HCT116 (cell line): ENCODE measurements at regions not wholly inside any gene's neighbourhood (a gene's known extent, or its start where the extent isn't known, plus 50 kb on each side); places are given as distances from the start of the nearest gene placed in this dataset.

Source experiments
- ATAC-seq: fragments of 200-7000 bp; cut with Tn5 transposase; 2 replicates; pipeline ENCODE4 v1.9.1; 2020; ENCODE audit warnings: mild to moderate bottlenecking, moderate library complexity
- BruUV-seq: library from RNA; stranded (reverse); fragments of 400-500 nt; replicated peaks from 2 replicates; lab custom pipeline; 2021; lab: Mats Ljungman, UMichigan
- CTCF ChIA-PET: fragments of 300-600 bp; sonication (Branson Sonifier 250); formaldehyde crosslinking; loops from one replicate; lab custom pipeline; 2021; ENCODE audit warnings: antibody characterized with exemption; lab: Charles Lee
- POLR2A ChIA-PET: fragments of 300-600, 350-600 bp; sonication (Branson Sonifier 250); formaldehyde crosslinking; loops from one replicate; lab custom pipeline; 2021; ENCODE audit warnings: antibody characterized with exemption; lab: Charles Lee
- RAD21 ChIA-PET, 2 experiments: fragments of 300-600 bp; sonication (Branson Sonifier 250); formaldehyde crosslinking; loops; one replicate each; lab custom pipeline; 2023; ENCODE audit warnings: low total read pairs in 2 of 2; ENCODE audit not compliant: uncharacterized antibody in 2 of 2, unreplicated experiment in 2 of 2, low non-redundant PET in 1 of 2; lab: Charles Lee
- DNase-seq: peaks from one replicate; pipeline ENCODE4 v3.0.0-alpha.2; 2010; ENCODE audit warnings: low read depth, low spot score
- H2AFZ ChIP-seq: fragments of 200-600 bp; shearing (Covaris generic), sonication (generic); 2 replicates; pipeline ENCODE4 v1.6.1; 2017; ENCODE audit warnings: low read depth, mixed run types, mixed read lengths, antibody characterized with exemption, low read length; ENCODE audit not compliant: poor library complexity, severe bottlenecking
- H3K27ac ChIP-seq: 2 replicates; pipeline ENCODE4 v1.5.1; 2012; ENCODE audit warnings: low read depth, low read length
- H3K27me3 ChIP-seq: fragments of 200-600 bp; sonication (generic); 2 replicates; pipeline ENCODE4 v1.6.1; 2016; ENCODE audit warnings: mixed run types, low read length, mixed read lengths; ENCODE audit not compliant: insufficient read depth
- H3K36me3 ChIP-seq, 2 experiments: fragments of 200-500 bp in 1 of 2; fragments of 200-600 bp in 1 of 2; sonication (Bioruptor generic) in 1 of 2; sonication (generic) in 1 of 2; 2 replicates each; pipeline versions ENCODE4 v1.5.1 to v1.6.1; 2014 to 2016; ENCODE audit warnings: low read length in 2 of 2, inconsistent platforms in 1 of 2, mixed read lengths in 1 of 2, mixed run types in 1 of 2; ENCODE audit not compliant: insufficient read depth in 2 of 2, control insufficient read depth in 1 of 2
- H3K4me1 ChIP-seq, 2 experiments: fragments of 200-600 bp in 1 of 2; sonication (generic) in 1 of 2; 2 replicates each; pipeline versions ENCODE4 v1.5.1 to v1.6.1; 2012 to 2017; ENCODE audit warnings: low read length in 2 of 2, inconsistent platforms in 1 of 2, mild to moderate bottlenecking in 1 of 2, mixed read lengths in 1 of 2, mixed run types in 1 of 2, moderate library complexity in 1 of 2; ENCODE audit not compliant: insufficient read depth in 2 of 2, control insufficient read depth in 1 of 2
- H3K4me2 ChIP-seq: fragments of 200-600 bp; sonication (generic); 2 replicates; pipeline ENCODE4 v1.6.1; 2017; ENCODE audit warnings: mixed run types, low read length, mixed read lengths
- H3K4me3 ChIP-seq, 2 experiments: fragments of 200-600 bp in 1 of 2; sonication (generic) in 1 of 2; replicated peaks in 1 of 2; 2 replicates each; pipeline ENCODE4 v1.5.1; 2011 to 2016; ENCODE audit warnings: low read length in 2 of 2, control low read depth in 1 of 2, low read depth in 1 of 2, mild to moderate bottlenecking in 1 of 2, mixed read lengths in 1 of 2, mixed run types in 1 of 2
- H3K79me2 ChIP-seq: fragments of 200-600 bp; sonication (generic); 2 replicates; pipeline ENCODE4 v1.6.1; 2017; ENCODE audit warnings: mild to moderate bottlenecking, mixed run types, low read length, moderate library complexity, mixed read lengths; ENCODE audit not compliant: insufficient read depth
- H3K9ac ChIP-seq: fragments of 200-600 bp; sonication (generic); 2 replicates; pipeline ENCODE4 v1.6.1; 2016; ENCODE audit warnings: low read length, mixed read lengths
- H3K9me2 ChIP-seq: fragments of 200-600 bp; sonication (generic), shearing (Covaris generic); 2 replicates; pipeline ENCODE4 v1.6.1; 2017; ENCODE audit warnings: mixed run types, mild to moderate bottlenecking, moderate library complexity; ENCODE audit not compliant: insufficient read depth
- H3K9me3 ChIP-seq, 2 experiments: fragments of 200-500 bp in 1 of 2; fragments of 200-600 bp in 1 of 2; sonication (Bioruptor generic) in 1 of 2; sonication (generic) in 1 of 2; 2 replicates each; pipeline ENCODE4 v1.6.1; 2014 to 2017; ENCODE audit warnings: low read length in 2 of 2, mixed read lengths in 2 of 2, inconsistent platforms in 1 of 2, low read depth in 1 of 2, mild to moderate bottlenecking in 1 of 2, mixed run types in 1 of 2, moderate library complexity in 1 of 2; ENCODE audit not compliant: control insufficient read depth in 1 of 2, insufficient read depth in 1 of 2
- H4K20me1 ChIP-seq: fragments of 200-600 bp; sonication (generic), shearing (Covaris generic); 2 replicates; pipeline ENCODE4 v1.6.1; 2017; ENCODE audit warnings: mixed run types, mild to moderate bottlenecking, moderate library complexity; ENCODE audit not compliant: insufficient read depth
- CBX3 ChIP-seq: IDR thresholded peaks from 2 replicates; pipeline ENCODE4 v1.6.1; 2012; ENCODE audit warnings: low read depth
- CEBPB ChIP-seq: IDR thresholded peaks from 2 replicates; pipeline ENCODE4 v1.6.1; 2012; ENCODE audit warnings: low read depth
- YY1 ChIP-seq: IDR thresholded peaks from 2 replicates; pipeline ENCODE4 v1.6.1; 2011; ENCODE audit warnings: low read length, low read depth, moderate library complexity, mild to moderate bottlenecking; ENCODE audit not compliant: insufficient replicate concordance; ENCODE audit errors: extremely low read depth
- ZBTB33 ChIP-seq: IDR thresholded peaks from 2 replicates; pipeline ENCODE4 v1.6.1; 2011; ENCODE audit warnings: mild to moderate bottlenecking, low read length, moderate library complexity; ENCODE audit not compliant: insufficient replicate concordance; ENCODE audit errors: extremely low read depth
- intact Hi-C: fragments of 100-400 bp; cut with micrococcal nuclease; formaldehyde crosslinking; loops from 2 replicates; pipeline ENCODE4 v1.10.0; 2022

- Histone ChIP-seq H3K4me2 (no peak overlapping the region), H3K4me3 (no peak overlapping the region)
- intact Hi-C loops: no loop called here
Observed at GRCh38 chr21:25369524-25370300, 237.6 kb downstream of the MRPL39 start.

GRCh38 chr21:25368531-25368930 is 238.8 kb downstream of the MRPL39 start:
- Histone ChIP-seq H3K9ac (no peak overlapping the region), H3K79me2 (no peaks in the 10 kb centered on the region), H3K4me1 (no peaks in the 10 kb centered on the region), H3K27me3 (no peaks in the 10 kb centered on the region), H3K9me2 (no peaks in the 10 kb centered on the region), H2AFZ (no peak overlapping the region), H3K4me2 (no peak overlapping the region), H3K9me3 (peaks cover 0 to 19% of the 10 kb centered on the region in 2 experiments; a peak in 3 of 4 replicates), H3K27ac (no peak overlapping the region), H4K20me1 (no peaks in the 10 kb centered on the region), H3K4me3 (no peak overlapping the region), H3K36me3 (no peaks in the 10 kb centered on the region)
- no peak for TF ChIP-seq CBX3
- TF ChIP-seq YY1: no peak
- ATAC-seq (no peak), DNase-seq (no peak)
- POLR2A ChIA-PET: no interaction called here
- RAD21 ChIA-PET: no interaction called here
- CTCF ChIA-PET: no interaction called here
- BruUV-seq: no TSS peak
- intact Hi-C loops: no loop called here

More at GRCh38 chr21:25369524-25370300, 237.6 kb downstream of the MRPL39 start:
- Histone ChIP-seq H3K27me3 (no peaks in the 10 kb centered on the region), H3K9ac (no peak overlapping the region), H3K36me3 (no peaks in the 10 kb centered on the region), H4K20me1 (no peaks in the 10 kb centered on the region), H3K9me3 (peaks cover 0 to 17% of the 10 kb centered on the region in 2 experiments; a peak in 2 of 4 replicates), H2AFZ (no peak overlapping the region), H3K27ac (no peak overlapping the region), H3K4me1 (no peaks in the 10 kb centered on the region), H3K9me2 (no peaks in the 10 kb centered on the region), H3K79me2 (no peaks in the 10 kb centered on the region)
- CTCF ChIA-PET: no interaction called here
- ATAC-seq (no peak), DNase-seq (no peak)
- no TSS peak for BruUV-seq
- no peak for TF ChIP-seq CEBPB
- TF ChIP-seq ZBTB33: no peak
- RAD21 ChIA-PET: no interaction called here
- POLR2A ChIA-PET: no interaction called here
